ENCODE measurements at regions not wholly inside any gene's neighbourhood (a gene's known extent, or its start where the extent isn't known, plus 50 kb on each side); places are given as distances from the start of the nearest gene placed in this dataset.

DNA sequence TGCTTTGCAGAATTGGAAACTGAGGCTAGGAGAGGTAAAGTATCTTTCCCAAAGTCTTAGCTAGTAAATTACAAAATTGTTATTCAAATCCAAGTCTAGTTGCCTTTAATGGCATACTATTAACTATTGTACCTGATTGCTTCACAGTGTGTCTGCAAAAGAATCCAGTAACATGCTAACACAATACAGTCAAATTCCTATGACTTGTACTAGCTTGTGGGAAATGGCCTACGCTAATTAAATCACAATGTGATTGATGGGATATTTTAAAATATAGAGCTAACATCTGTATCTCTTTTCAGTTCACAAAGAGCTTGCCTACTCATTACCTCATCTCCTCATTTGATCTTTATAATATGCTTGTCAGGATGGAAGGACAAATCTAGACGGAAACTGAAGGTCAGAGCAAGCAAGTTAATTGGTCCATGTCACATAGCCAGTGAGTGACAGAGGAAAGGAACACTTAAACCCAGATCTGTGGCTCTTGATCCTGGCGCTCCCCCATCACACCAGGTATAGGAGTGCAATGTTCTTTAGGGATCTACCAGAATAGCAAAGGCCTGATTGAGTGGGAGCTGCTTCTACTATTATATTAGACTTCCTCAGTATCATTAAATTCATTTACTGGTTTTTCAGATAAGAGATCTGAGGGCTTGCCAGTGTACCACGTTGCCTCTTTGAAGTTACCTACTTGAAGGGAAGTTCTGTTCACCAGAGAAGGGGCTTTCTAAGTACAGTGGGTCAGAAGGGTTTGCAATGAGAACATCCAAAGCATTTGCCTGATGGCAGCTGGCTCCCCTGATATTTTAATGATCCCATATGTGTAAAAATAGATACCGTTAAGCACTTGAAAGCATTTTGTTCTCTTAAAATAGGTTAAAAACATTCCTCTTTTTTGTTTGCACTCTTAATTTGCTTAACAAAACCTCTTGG lies 213.6 kb upstream of the SESN3 start:
- TF ChIP-seq EZH2 (IDR thresholded peaks at IDR 0.05; ENCODE audit: borderline replicate concordance, low read depth, low read length, poor library complexity, severe bottlenecking) = no peak
- TF ChIP-seq, protein P1, sequence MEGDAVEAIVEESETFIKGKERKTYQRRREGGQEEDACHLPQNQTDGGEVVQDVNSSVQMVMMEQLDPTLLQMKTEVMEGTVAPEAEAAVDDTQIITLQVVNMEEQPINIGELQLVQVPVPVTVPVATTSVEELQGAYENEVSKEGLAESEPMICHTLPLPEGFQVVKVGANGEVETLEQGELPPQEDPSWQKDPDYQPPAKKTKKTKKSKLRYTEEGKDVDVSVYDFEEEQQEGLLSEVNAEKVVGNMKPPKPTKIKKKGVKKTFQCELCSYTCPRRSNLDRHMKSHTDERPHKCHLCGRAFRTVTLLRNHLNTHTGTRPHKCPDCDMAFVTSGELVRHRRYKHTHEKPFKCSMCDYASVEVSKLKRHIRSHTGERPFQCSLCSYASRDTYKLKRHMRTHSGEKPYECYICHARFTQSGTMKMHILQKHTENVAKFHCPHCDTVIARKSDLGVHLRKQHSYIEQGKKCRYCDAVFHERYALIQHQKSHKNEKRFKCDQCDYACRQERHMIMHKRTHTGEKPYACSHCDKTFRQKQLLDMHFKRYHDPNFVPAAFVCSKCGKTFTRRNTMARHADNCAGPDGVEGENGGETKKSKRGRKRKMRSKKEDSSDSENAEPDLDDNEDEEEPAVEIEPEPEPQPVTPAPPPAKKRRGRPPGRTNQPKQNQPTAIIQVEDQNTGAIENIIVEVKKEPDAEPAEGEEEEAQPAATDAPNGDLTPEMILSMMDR (conservative IDR thresholded peaks at IDR 0.05; ENCODE audit: low read depth, low read length) = no peak
- Histone ChIP-seq H3K27me3 (replicated peaks; ENCODE audit: insufficient read depth, low read depth, low read length, poor library complexity) (no peaks in the 10 kb centered on the region), H3K27ac (ENCODE audit: low read depth, low read length, poor library complexity, severe bottlenecking) (no peak overlapping the region), H3K4me1 (ENCODE audit: insufficient read depth, low read length, poor library complexity, severe bottlenecking) (no peaks in the 10 kb centered on the region), H3K36me3 (ENCODE audit: insufficient read depth, low read length, poor library complexity, severe bottlenecking) (no peaks in the 10 kb centered on the region), H3K9me3 (ENCODE audit: low read depth, low read length, poor library complexity, severe bottlenecking) (no peaks in the 10 kb centered on the region), H3K4me3 (ENCODE audit: low read depth, low read length, poor library complexity, severe bottlenecking) (no peak overlapping the region)
- no peak for DNase-seq (ENCODE audit: low spot score)
- no TSS peak for BruUV-seq (replicated peaks)
- ChIA-PET POLR2A (ENCODE audit: low non-redundant PET) (no interaction called here), CTCF (no interaction called here)
- intact Hi-C loops (cut with micrococcal nuclease; ENCODE audit: unreplicated experiment) = no loop called here

GRCh38 chr11:95443386-95443785 lies 212.4 kb upstream of the SESN3 start:
- ChIA-PET CTCF (no interaction called here), POLR2A (ENCODE audit: low non-redundant PET) (no interaction called here)
- TF ChIP-seq EZH2 (IDR thresholded peaks at IDR 0.05; ENCODE audit: borderline replicate concordance, low read depth, low read length, poor library complexity, severe bottlenecking) = no peak
- TF ChIP-seq, protein P1 (conservative IDR thresholded peaks at IDR 0.05; ENCODE audit: low read depth, low read length) = no peak
- Histone ChIP-seq H3K4me3 (ENCODE audit: low read depth, low read length, poor library complexity, severe bottlenecking) (no peak overlapping the region), H3K9me3 (ENCODE audit: low read depth, low read length, poor library complexity, severe bottlenecking) (no peaks in the 10 kb centered on the region), H3K27me3 (replicated peaks; ENCODE audit: insufficient read depth, low read depth, low read length, poor library complexity) (no peaks in the 10 kb centered on the region), H3K27ac (ENCODE audit: low read depth, low read length, poor library complexity, severe bottlenecking) (no peak overlapping the region), H3K4me1 (ENCODE audit: insufficient read depth, low read length, poor library complexity, severe bottlenecking) (no peaks in the 10 kb centered on the region), H3K36me3 (ENCODE audit: insufficient read depth, low read length, poor library complexity, severe bottlenecking) (no peaks in the 10 kb centered on the region)
- DNase-seq (ENCODE audit: low spot score) = no peak
- intact Hi-C loops (cut with micrococcal nuclease; ENCODE audit: unreplicated experiment) = no loop called here
- BruUV-seq (replicated peaks) = no TSS peak

- no peak for DNase-seq (ENCODE audit: low spot score)
- Histone ChIP-seq H3K36me3 (ENCODE audit: insufficient read depth, low read length, poor library complexity, severe bottlenecking) (no peaks in the 10 kb centered on the region), H3K4me1 (ENCODE audit: insufficient read depth, low read length, poor library complexity, severe bottlenecking) (no peaks in the 10 kb centered on the region), H3K27ac (ENCODE audit: low read depth, low read length, poor library complexity, severe bottlenecking) (no peak overlapping the region), H3K4me3 (ENCODE audit: low read depth, low read length, poor library complexity, severe bottlenecking) (no peak overlapping the region), H3K9me3 (ENCODE audit: low read depth, low read length, poor library complexity, severe bottlenecking) (no peaks in the 10 kb centered on the region), H3K27me3 (replicated peaks; ENCODE audit: insufficient read depth, low read depth, low read length, poor library complexity) (no peaks in the 10 kb centered on the region)
- ChIA-PET POLR2A (ENCODE audit: low non-redundant PET) (no interaction called here), CTCF (no interaction called here)
- BruUV-seq (replicated peaks) = no TSS peak
- intact Hi-C loops (cut with micrococcal nuclease; ENCODE audit: unreplicated experiment) = no loop called here
- TF ChIP-seq EZH2 (IDR thresholded peaks at IDR 0.05; ENCODE audit: borderline replicate concordance, low read depth, low read length, poor library complexity, severe bottlenecking) = no peak
- TF ChIP-seq, protein P1 (conservative IDR thresholded peaks at IDR 0.05; ENCODE audit: low read depth, low read length) = no peak
Observed at GRCh38 chr11:95442531-95443050, 211.6 kb upstream of the SESN3 start.

All from A673 (cell line).